HCT116 (cell line): ENCODE measurements at regions not wholly inside any gene's neighbourhood (a gene's known extent, or its start where the extent isn't known, plus 50 kb on each side); places are given as distances from the start of the nearest gene placed in this dataset.

ENCODE experiments used
- POLR2AphosphoS5 ChIP-seq: IDR thresholded peaks from 2 replicates; pipeline ENCODE4 v1.6.1; 2011; ENCODE audit warnings: mild to moderate bottlenecking, low read depth, low read length, moderate library complexity
- YY1 ChIP-seq: IDR thresholded peaks from 2 replicates; pipeline ENCODE4 v1.6.1; 2011; ENCODE audit warnings: low read length, low read depth, moderate library complexity, mild to moderate bottlenecking; ENCODE audit not compliant: insufficient replicate concordance; ENCODE audit errors: extremely low read depth
- TF ChIP-seq, protein P1 (sequence below), 3 experiments: fragments of 200-600 bp in 1 of 3; sonication (generic) in 1 of 3; IDR thresholded peaks in 2 of 3; conservative IDR thresholded peaks in 1 of 3; 2 replicates each; pipeline ENCODE4 v1.5.1; 2012 to 2017; ENCODE audit warnings: low read depth in 2 of 3, low read length in 2 of 3, antibody characterized with exemption in 1 of 3, borderline replicate concordance in 1 of 3, control low read depth in 1 of 3, mild to moderate bottlenecking in 1 of 3, mixed read lengths in 1 of 3, mixed run types in 1 of 3, moderate library complexity in 1 of 3; ENCODE audit not compliant: insufficient read depth in 1 of 3
- TF ChIP-seq, protein P2 (sequence below): IDR thresholded peaks from 2 replicates; pipeline ENCODE4 v1.6.1; 2012

DNA sequence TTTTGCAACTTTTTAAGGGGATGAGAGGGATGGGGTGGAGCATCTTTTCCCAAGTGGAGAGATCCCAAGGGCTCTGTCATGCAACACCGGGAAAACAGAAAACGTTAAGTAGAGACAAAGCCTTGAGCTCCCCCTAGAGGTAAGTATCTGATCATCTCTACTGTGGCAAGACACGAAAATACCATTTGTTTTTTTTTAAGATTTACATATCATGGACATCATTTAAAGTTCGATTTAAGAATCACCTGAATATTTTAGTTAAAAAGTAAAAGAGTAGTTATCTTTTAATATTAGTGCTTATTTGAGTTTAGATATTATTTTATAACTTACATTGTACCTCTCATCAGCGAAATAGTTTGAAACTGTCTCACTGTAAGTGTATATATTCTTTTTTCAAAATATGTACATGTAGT is 200.4 kb downstream of the LRRC70 start:
- TF ChIP-seq POLR2AphosphoS5 (no peak), YY1 (no peak)
- TF ChIP-seq, protein P1, sequence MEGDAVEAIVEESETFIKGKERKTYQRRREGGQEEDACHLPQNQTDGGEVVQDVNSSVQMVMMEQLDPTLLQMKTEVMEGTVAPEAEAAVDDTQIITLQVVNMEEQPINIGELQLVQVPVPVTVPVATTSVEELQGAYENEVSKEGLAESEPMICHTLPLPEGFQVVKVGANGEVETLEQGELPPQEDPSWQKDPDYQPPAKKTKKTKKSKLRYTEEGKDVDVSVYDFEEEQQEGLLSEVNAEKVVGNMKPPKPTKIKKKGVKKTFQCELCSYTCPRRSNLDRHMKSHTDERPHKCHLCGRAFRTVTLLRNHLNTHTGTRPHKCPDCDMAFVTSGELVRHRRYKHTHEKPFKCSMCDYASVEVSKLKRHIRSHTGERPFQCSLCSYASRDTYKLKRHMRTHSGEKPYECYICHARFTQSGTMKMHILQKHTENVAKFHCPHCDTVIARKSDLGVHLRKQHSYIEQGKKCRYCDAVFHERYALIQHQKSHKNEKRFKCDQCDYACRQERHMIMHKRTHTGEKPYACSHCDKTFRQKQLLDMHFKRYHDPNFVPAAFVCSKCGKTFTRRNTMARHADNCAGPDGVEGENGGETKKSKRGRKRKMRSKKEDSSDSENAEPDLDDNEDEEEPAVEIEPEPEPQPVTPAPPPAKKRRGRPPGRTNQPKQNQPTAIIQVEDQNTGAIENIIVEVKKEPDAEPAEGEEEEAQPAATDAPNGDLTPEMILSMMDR (IDR thresholded peaks at IDR 0.05 in 2 of 3, conservative IDR thresholded peaks at IDR 0.05 in 1 of 3; ENCODE audit: borderline replicate concordance in 1 of 3, insufficient read depth in 1 of 3, low read depth in 2 of 3, low read length in 2 of 3): peak; percentile 54 to 75 (median 70); a peak in 5 of 6 replicates
- TF ChIP-seq, protein P2, sequence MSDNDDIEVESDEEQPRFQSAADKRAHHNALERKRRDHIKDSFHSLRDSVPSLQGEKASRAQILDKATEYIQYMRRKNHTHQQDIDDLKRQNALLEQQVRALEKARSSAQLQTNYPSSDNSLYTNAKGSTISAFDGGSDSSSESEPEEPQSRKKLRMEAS: no peak
